Gastroesophageal sphincter (tissue), 3 donors: ENCODE measurements at regions not wholly inside any gene's neighbourhood (a gene's known extent, or its start where the extent isn't known, plus 50 kb on each side); places are given as distances from the start of the nearest gene placed in this dataset.

Experiments used
- EP300 ChIP-seq: sonication (generic); formaldehyde crosslinking; IDR thresholded peaks from one replicate; pipeline ENCODE4 v1.6.1; 2017; ENCODE audit warnings: antibody characterized with exemption, mild to moderate bottlenecking
- POLR2A ChIP-seq, 2 donors: fragments of 450-650 bp; IDR thresholded peaks; one replicate each; pipeline ENCODE4 v1.6.1; 2017; ENCODE audit warnings: antibody characterized with exemption in 2 of 2, mild to moderate bottlenecking in 2 of 2, moderate library complexity in 1 of 2
- POLR2AphosphoS5 ChIP-seq: sonication (generic); formaldehyde crosslinking; IDR thresholded peaks from one replicate; pipeline ENCODE4 v1.6.1; 2017; ENCODE audit warnings: antibody characterized with exemption
- TF ChIP-seq, protein P1 (sequence below), 4 experiments: fragments of 200-600 bp in 2 of 4; fragments of 450-650 bp in 2 of 4; sonication (generic) in 1 of 4; IDR thresholded peaks; one replicate each; pipeline ENCODE4 v1.5.1; 2017 to 2019; ENCODE audit warnings: antibody characterized with exemption in 4 of 4, mild to moderate bottlenecking in 2 of 4, moderate library complexity in 2 of 4

DNA sequence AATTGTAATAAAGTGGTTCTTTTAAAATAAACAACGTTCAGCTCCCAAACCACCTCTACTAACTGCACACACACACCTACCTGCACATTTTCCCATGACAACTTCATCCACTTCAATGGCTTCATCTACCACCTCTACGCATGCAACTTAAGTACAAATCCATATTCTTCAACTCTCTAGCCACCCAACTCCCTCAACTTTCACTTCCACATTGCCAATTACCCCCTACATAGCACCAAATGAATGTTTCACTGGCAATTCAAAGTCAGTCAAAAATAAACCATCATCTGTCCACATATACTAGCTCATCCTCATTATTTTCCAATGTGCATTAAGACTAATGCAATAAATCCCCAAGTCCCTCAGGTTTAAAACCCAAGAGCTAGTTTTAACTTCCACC lies 50.7 kb upstream of the ARHGAP32 start:
- TF ChIP-seq POLR2A (IDR thresholded peaks at IDR 0.05) = no peak
- TF ChIP-seq, protein P1, sequence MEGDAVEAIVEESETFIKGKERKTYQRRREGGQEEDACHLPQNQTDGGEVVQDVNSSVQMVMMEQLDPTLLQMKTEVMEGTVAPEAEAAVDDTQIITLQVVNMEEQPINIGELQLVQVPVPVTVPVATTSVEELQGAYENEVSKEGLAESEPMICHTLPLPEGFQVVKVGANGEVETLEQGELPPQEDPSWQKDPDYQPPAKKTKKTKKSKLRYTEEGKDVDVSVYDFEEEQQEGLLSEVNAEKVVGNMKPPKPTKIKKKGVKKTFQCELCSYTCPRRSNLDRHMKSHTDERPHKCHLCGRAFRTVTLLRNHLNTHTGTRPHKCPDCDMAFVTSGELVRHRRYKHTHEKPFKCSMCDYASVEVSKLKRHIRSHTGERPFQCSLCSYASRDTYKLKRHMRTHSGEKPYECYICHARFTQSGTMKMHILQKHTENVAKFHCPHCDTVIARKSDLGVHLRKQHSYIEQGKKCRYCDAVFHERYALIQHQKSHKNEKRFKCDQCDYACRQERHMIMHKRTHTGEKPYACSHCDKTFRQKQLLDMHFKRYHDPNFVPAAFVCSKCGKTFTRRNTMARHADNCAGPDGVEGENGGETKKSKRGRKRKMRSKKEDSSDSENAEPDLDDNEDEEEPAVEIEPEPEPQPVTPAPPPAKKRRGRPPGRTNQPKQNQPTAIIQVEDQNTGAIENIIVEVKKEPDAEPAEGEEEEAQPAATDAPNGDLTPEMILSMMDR (IDR thresholded peaks at IDR 0.05) = no peak
- TF ChIP-seq EP300 = no peak
- no peak for TF ChIP-seq POLR2AphosphoS5
